ENCODE measurements at regions not wholly inside any gene's neighbourhood (a gene's known extent, or its start where the extent isn't known, plus 50 kb on each side); places are given as distances from the start of the nearest gene placed in this dataset.

DNA sequence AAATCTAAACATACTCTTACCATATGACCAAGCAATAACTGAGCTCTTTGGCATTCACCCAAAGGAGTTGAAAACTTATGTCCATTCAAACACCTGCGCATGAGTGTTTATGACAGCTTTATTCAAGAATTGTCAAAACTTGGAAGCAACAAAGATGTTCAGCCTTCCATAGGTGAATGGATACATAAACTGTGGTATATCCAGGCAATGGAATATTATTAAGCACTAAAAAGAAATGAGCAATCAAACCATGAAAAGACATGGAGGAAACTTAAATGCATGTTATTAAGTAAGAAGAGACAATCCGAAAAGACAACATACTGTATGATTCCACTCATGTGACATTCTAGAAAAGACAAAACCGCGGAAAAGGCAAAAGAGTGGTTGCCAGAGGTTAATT lies 312.0 kb upstream of the TMC3 start:
- no peak overlapping the region for H4K8ac ChIP-seq (replicated peaks; ENCODE audit: insufficient read length, low read depth, low read length)
- H3K23ac ChIP-seq (ENCODE audit: insufficient read length, low read depth, low read length), result no peak overlapping the region
- H3K56ac ChIP-seq (ENCODE audit: insufficient read length, low read depth, low read length), result no peak overlapping the region
- H2BK20ac ChIP-seq (ENCODE audit: low read depth, low read length, poor library complexity, severe bottlenecking), result no peak overlapping the region
- DNase-seq, result no peak
- no peaks in the 10 kb centered on the region for H3K9me3 ChIP-seq (ENCODE audit: control insufficient read depth, low read depth, low read length)
- H3K14ac ChIP-seq (ENCODE audit: insufficient read depth, low read length), result no peak overlapping the region
- Mint-ChIP-seq H3K36me3 (ENCODE audit: insufficient read depth in 1 of 3, low read depth in 3 of 3) (peaks cover 23 to 42% (median 35%) of the 10 kb centered on the region in 3 experiments), H3K4me1 (peaks cover 0 to 4% of the 10 kb centered on the region in 2 experiments; a peak in 1 of 4 replicates), H3K27ac (no peak overlapping the region), H3K4me3 (no peak overlapping the region), H3K27me3 (ENCODE audit: low read depth) (no peaks in the 10 kb centered on the region), H3K9me3 (peaks cover 31 to 42% of the 10 kb centered on the region in 2 experiments; a peak in 4 of 5 replicates)
- no peak overlapping the region for H3K4ac ChIP-seq (ENCODE audit: low read depth, low read length)
- no peaks in the 10 kb centered on the region for H3K27me3 ChIP-seq (ENCODE audit: insufficient read depth, low read length)
- no peaks in the 10 kb centered on the region for H3K23me2 ChIP-seq (ENCODE audit: insufficient read length, low read depth, low read length, poor library complexity, severe bottlenecking)
- H3K4me2 ChIP-seq (ENCODE audit: insufficient read depth, insufficient read length, low read length), result no peak overlapping the region
- no peak overlapping the region for H2AFZ ChIP-seq (ENCODE audit: low read length)
- H2AK5ac ChIP-seq (ENCODE audit: insufficient read length, low read length), result no peak overlapping the region
- no peak overlapping the region for H3K18ac ChIP-seq (ENCODE audit: insufficient read length, low read depth, low read length)
- H2BK12ac ChIP-seq (ENCODE audit: insufficient read length, low read depth, low read length), result no peak overlapping the region
- H2BK5ac ChIP-seq (ENCODE audit: insufficient read length, low read length), result no peak overlapping the region
- no peak overlapping the region for H2BK120ac ChIP-seq (ENCODE audit: low read depth, low read length, poor library complexity, severe bottlenecking)
- H3K27ac ChIP-seq (ENCODE audit: insufficient read length, low read depth, low read length), result no peak overlapping the region
- no CpG with 5 or more reads among the region's 4 CpGs for WGBS (ENCODE audit: extremely low coverage, insufficient read length, low lambda C conversion rate)
- H3K9ac ChIP-seq (ENCODE audit: extremely low read depth, insufficient read length, low read length), result no peak overlapping the region
- no peak overlapping the region for H4K91ac ChIP-seq (ENCODE audit: insufficient read length, low read depth, low read length)
- H4K20me1 ChIP-seq (ENCODE audit: control insufficient read depth, insufficient read depth, insufficient read length), result no peaks in the 10 kb centered on the region
- no peak overlapping the region for H2BK15ac ChIP-seq (ENCODE audit: low read depth, low read length)
- H3K79me1 ChIP-seq (ENCODE audit: insufficient read depth, low read depth, low read length, poor library complexity, severe bottlenecking), result no peaks in the 10 kb centered on the region
- TF ChIP-seq, protein P1, sequence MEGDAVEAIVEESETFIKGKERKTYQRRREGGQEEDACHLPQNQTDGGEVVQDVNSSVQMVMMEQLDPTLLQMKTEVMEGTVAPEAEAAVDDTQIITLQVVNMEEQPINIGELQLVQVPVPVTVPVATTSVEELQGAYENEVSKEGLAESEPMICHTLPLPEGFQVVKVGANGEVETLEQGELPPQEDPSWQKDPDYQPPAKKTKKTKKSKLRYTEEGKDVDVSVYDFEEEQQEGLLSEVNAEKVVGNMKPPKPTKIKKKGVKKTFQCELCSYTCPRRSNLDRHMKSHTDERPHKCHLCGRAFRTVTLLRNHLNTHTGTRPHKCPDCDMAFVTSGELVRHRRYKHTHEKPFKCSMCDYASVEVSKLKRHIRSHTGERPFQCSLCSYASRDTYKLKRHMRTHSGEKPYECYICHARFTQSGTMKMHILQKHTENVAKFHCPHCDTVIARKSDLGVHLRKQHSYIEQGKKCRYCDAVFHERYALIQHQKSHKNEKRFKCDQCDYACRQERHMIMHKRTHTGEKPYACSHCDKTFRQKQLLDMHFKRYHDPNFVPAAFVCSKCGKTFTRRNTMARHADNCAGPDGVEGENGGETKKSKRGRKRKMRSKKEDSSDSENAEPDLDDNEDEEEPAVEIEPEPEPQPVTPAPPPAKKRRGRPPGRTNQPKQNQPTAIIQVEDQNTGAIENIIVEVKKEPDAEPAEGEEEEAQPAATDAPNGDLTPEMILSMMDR (conservative IDR thresholded peaks at IDR 0.05), result no peak
- no peaks in the 10 kb centered on the region for H3K4me1 ChIP-seq (ENCODE audit: insufficient read depth, low read length)
- H4K5ac ChIP-seq (ENCODE audit: insufficient read length, low read depth, low read length), result no peak overlapping the region
- no peaks in the 10 kb centered on the region for H3K79me2 ChIP-seq (ENCODE audit: insufficient read depth, low read length)
- no peak overlapping the region for H3T11ph ChIP-seq (ENCODE audit: low read length)

All from H9 (cell line).